ENCODE measurements at regions not wholly inside any gene's neighbourhood (a gene's known extent, or its start where the extent isn't known, plus 50 kb on each side); places are given as distances from the start of the nearest gene placed in this dataset.

DNA sequence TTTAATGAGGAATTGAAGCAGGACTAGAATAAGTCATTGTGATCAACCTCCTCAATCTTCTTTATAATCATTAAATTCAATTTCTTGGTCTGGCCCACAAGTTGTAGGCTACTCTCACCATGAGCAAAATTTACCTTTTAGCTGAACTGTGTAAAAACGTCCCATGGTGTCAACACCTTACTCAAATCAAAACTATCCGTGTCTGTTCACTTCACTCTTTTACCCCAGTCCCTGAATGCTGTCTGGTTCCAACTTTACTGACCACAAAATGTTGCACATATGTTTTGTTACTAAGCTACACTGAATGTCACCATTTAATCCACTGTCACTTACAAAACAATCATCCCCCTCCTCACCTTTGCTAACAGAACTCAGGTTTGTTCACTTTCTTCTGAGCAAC lies 951.6 kb upstream of the SLC39A10 start:
- no peak overlapping the region for H3K4me2 ChIP-seq
- no peaks in the 10 kb centered on the region for H3K4me1 ChIP-seq (ENCODE audit: insufficient read depth)
- no peaks in the 10 kb centered on the region for H4K20me1 ChIP-seq (ENCODE audit: insufficient read depth, poor library complexity, severe bottlenecking)
- no peak overlapping the region for H3K27ac ChIP-seq
- H3K27me3 ChIP-seq = no peaks in the 10 kb centered on the region
- H3K36me3 ChIP-seq (replicated peaks; ENCODE audit: insufficient read depth, low read depth) = no peaks in the 10 kb centered on the region
- TF ChIP-seq EZH2phosphoT487 (IDR thresholded peaks at IDR 0.05; ENCODE audit: low read depth, severe bottlenecking, unreplicated experiment) = no peak
- no peak for TF ChIP-seq EZH2 (IDR thresholded peaks at IDR 0.05; ENCODE audit: borderline replicate concordance)
- TF ChIP-seq, protein P1, sequence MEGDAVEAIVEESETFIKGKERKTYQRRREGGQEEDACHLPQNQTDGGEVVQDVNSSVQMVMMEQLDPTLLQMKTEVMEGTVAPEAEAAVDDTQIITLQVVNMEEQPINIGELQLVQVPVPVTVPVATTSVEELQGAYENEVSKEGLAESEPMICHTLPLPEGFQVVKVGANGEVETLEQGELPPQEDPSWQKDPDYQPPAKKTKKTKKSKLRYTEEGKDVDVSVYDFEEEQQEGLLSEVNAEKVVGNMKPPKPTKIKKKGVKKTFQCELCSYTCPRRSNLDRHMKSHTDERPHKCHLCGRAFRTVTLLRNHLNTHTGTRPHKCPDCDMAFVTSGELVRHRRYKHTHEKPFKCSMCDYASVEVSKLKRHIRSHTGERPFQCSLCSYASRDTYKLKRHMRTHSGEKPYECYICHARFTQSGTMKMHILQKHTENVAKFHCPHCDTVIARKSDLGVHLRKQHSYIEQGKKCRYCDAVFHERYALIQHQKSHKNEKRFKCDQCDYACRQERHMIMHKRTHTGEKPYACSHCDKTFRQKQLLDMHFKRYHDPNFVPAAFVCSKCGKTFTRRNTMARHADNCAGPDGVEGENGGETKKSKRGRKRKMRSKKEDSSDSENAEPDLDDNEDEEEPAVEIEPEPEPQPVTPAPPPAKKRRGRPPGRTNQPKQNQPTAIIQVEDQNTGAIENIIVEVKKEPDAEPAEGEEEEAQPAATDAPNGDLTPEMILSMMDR (IDR thresholded peaks at IDR 0.05; ENCODE audit: poor library complexity) = no peak
- no peak for DNase-seq (ENCODE audit: low spot score)
- no peaks in the 10 kb centered on the region for H3K9me3 ChIP-seq (ENCODE audit: low read depth)
- H3K79me2 ChIP-seq = no peaks in the 10 kb centered on the region
- no peaks in the 10 kb centered on the region for H3K9me2 ChIP-seq (replicated peaks; ENCODE audit: insufficient read depth)
- WGBS (ENCODE audit: low lambda C conversion rate, missing lambda C conversion rate) = 78% methylated on average over 2 of the region's 2 CpGs
- H2AFZ ChIP-seq = no peak overlapping the region
- no peak overlapping the region for H3K4me3 ChIP-seq

DNA sequence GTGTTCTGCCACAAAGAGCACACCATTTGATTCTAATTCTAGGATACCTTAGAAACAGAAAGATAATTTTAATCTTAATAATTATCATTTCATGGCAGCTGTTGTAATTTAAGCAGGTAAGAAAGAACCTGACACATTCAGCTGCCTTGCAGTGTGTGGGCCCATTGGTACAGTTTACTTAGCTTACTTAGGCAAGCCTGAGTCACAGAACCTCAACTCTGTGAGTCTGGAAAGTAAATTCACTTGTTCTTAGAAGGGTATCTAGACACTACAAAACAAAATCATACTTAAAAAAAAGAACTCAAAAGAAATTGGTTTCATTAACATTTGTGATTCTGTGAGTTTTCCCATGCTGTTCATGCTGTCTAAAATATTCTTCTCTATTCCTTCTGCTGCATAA lies 956.3 kb upstream of the SLC39A10 start:
- TF ChIP-seq EZH2 (IDR thresholded peaks at IDR 0.05; ENCODE audit: borderline replicate concordance) (no peak), EZH2phosphoT487 (IDR thresholded peaks at IDR 0.05; ENCODE audit: low read depth, severe bottlenecking, unreplicated experiment) (no peak)
- TF ChIP-seq, protein P1 (IDR thresholded peaks at IDR 0.05; ENCODE audit: poor library complexity) = no peak
- Histone ChIP-seq H3K4me3 (no peak overlapping the region), H2AFZ (no peak overlapping the region), H3K4me1 (ENCODE audit: insufficient read depth) (no peaks in the 10 kb centered on the region), H3K4me2 (no peak overlapping the region), H3K9me3 (ENCODE audit: low read depth) (no peaks in the 10 kb centered on the region), H3K79me2 (no peaks in the 10 kb centered on the region), H3K9me2 (replicated peaks; ENCODE audit: insufficient read depth) (no peaks in the 10 kb centered on the region), H3K36me3 (replicated peaks; ENCODE audit: insufficient read depth, low read depth) (no peaks in the 10 kb centered on the region), H3K27ac (no peak overlapping the region), H4K20me1 (ENCODE audit: insufficient read depth, poor library complexity, severe bottlenecking) (no peaks in the 10 kb centered on the region), H3K27me3 (no peaks in the 10 kb centered on the region)
- DNase-seq (ENCODE audit: low spot score) = no peak

DNA sequence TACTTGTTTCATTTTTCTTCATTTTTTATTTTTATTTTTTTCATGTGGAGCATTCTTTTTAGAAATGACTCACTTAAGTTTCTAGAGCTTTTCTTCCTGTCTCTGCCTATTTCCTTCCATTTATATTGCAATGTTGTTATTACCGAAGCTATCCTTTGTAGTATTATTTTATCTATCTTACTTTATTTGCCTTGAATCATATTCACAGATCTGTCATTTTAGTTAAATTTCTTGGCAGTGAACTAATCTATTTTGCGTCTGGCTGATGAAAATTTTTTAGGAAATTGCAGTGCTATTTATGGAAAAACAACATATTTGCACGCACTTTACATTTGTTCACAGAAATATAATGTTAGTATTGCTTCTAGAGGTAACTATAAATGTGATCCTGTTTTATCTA lies 956.9 kb upstream of the SLC39A10 start:
- H3K4me2 ChIP-seq = no peak overlapping the region
- no peaks in the 10 kb centered on the region for H3K9me2 ChIP-seq (replicated peaks; ENCODE audit: insufficient read depth)
- H3K79me2 ChIP-seq = no peaks in the 10 kb centered on the region
- no peaks in the 10 kb centered on the region for H3K9me3 ChIP-seq (ENCODE audit: low read depth)
- H3K27me3 ChIP-seq = no peaks in the 10 kb centered on the region
- no peaks in the 10 kb centered on the region for H3K4me1 ChIP-seq (ENCODE audit: insufficient read depth)
- no peaks in the 10 kb centered on the region for H4K20me1 ChIP-seq (ENCODE audit: insufficient read depth, poor library complexity, severe bottlenecking)
- 90% methylated on average over 3 of the region's 3 CpGs for WGBS (ENCODE audit: low lambda C conversion rate, missing lambda C conversion rate)
- H3K27ac ChIP-seq = no peak overlapping the region
- no peaks in the 10 kb centered on the region for H3K36me3 ChIP-seq (replicated peaks; ENCODE audit: insufficient read depth, low read depth)
- H2AFZ ChIP-seq = no peak overlapping the region
- TF ChIP-seq, protein P1 (IDR thresholded peaks at IDR 0.05; ENCODE audit: poor library complexity) = no peak
- TF ChIP-seq EZH2 (IDR thresholded peaks at IDR 0.05; ENCODE audit: borderline replicate concordance) (no peak), EZH2phosphoT487 (IDR thresholded peaks at IDR 0.05; ENCODE audit: low read depth, severe bottlenecking, unreplicated experiment) (no peak)
- DNase-seq (ENCODE audit: low spot score) = no peak
- H3K4me3 ChIP-seq = no peak overlapping the region

DNA sequence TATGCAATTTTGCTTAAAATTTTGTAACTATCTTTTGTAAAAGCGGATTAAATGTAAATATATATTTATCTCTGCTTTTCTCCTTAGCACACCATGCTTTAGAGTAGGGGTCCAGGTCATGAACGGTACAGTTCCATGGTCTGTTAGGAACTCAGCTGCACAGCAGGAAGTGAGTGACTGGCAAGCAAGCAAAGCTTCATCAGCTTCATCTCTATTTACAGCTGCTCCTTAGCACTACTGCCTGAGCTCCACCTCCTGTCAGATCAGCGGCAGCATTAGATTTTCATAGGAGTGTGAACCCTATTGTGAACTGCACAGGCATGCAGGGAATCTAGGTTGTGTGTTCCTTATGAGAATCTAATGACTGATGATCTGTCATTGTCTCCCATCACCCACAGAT lies 959.0 kb upstream of the SLC39A10 start:
- H3K79me2 ChIP-seq = no peaks in the 10 kb centered on the region
- H3K4me3 ChIP-seq = no peak overlapping the region
- TF ChIP-seq, protein P1 (IDR thresholded peaks at IDR 0.05; ENCODE audit: poor library complexity) = no peak
- TF ChIP-seq EZH2 (IDR thresholded peaks at IDR 0.05; ENCODE audit: borderline replicate concordance) (no peak), EZH2phosphoT487 (IDR thresholded peaks at IDR 0.05; ENCODE audit: low read depth, severe bottlenecking, unreplicated experiment) (no peak)
- no peaks in the 10 kb centered on the region for H4K20me1 ChIP-seq (ENCODE audit: insufficient read depth, poor library complexity, severe bottlenecking)
- no peaks in the 10 kb centered on the region for H3K27me3 ChIP-seq
- WGBS (ENCODE audit: low lambda C conversion rate, missing lambda C conversion rate) = 75% methylated on average over 3 of the region's 3 CpGs
- no peak overlapping the region for H3K27ac ChIP-seq
- no peaks in the 10 kb centered on the region for H3K9me2 ChIP-seq (replicated peaks; ENCODE audit: insufficient read depth)
- no peaks in the 10 kb centered on the region for H3K4me1 ChIP-seq (ENCODE audit: insufficient read depth)
- no peaks in the 10 kb centered on the region for H3K9me3 ChIP-seq (ENCODE audit: low read depth)
- no peak for DNase-seq (ENCODE audit: low spot score)
- H2AFZ ChIP-seq = no peak overlapping the region
- H3K4me2 ChIP-seq = no peak overlapping the region
- H3K36me3 ChIP-seq (replicated peaks; ENCODE audit: insufficient read depth, low read depth) = no peaks in the 10 kb centered on the region

Measured in hepatocyte (in vitro differentiated cells).